Tibial nerve (tissue), 4 donors: ENCODE measurements at regions not wholly inside any gene's neighbourhood (a gene's known extent, or its start where the extent isn't known, plus 50 kb on each side); places are given as distances from the start of the nearest gene placed in this dataset.

Source experiments
- CTCF ChIP-seq, 5 experiments: fragments of 200-600 bp in 3 of 5; fragments of 450-650 bp in 2 of 5; sonication (generic) in 3 of 5; IDR thresholded peaks; one replicate each; pipeline ENCODE4 v1.5.1; 2016 to 2019; ENCODE audit warnings: antibody characterized with exemption in 5 of 5, mild to moderate bottlenecking in 3 of 5, moderate library complexity in 2 of 5
- EP300 ChIP-seq, 2 donors: sonication (generic); formaldehyde crosslinking; IDR thresholded peaks; one replicate each; pipeline ENCODE4 v1.6.1; 2017; ENCODE audit warnings: antibody characterized with exemption in 2 of 2, mild to moderate bottlenecking in 1 of 2
- POLR2A ChIP-seq, 2 donors: fragments of 450-650 bp; IDR thresholded peaks; one replicate each; pipeline ENCODE4 v1.6.1; 2017; ENCODE audit warnings: antibody characterized with exemption in 2 of 2, mild to moderate bottlenecking in 2 of 2, moderate library complexity in 2 of 2

GRCh38 chr12:125573271-125573670 is 508.0 kb downstream of the AACS start:
- TF ChIP-seq CTCF (IDR thresholded peaks at IDR 0.05) (no peak), POLR2A (IDR thresholded peaks at IDR 0.05) (no peak), EP300 (IDR thresholded peaks at IDR 0.05) (no peak)
